HEK293 (cell line): ENCODE measurements at regions not wholly inside any gene's neighbourhood (a gene's known extent, or its start where the extent isn't known, plus 50 kb on each side); places are given as distances from the start of the nearest gene placed in this dataset.

Experiments
- CTCF ChIA-PET: fragments of 350-600 bp; formaldehyde crosslinking; extraction: SDS; loops from one replicate; lab custom pipeline; 2021; ENCODE audit warnings: antibody characterized with exemption; lab: Yijun Ruan, JAX
- POLR2A ChIA-PET: fragments of 300-600 bp; formaldehyde crosslinking; extraction: SDS; loops from one replicate; lab custom pipeline; 2020; ENCODE audit warnings: antibody characterized with exemption, inconsistent platforms; lab: Yijun Ruan, JAX
- H3K27ac ChIP-seq: fragments of 200-500 bp; sonication (Bioruptor generic); 2 replicates; pipeline ENCODE4 v1.5.1; 2014; ENCODE audit warnings: low read depth, low read length, control low read depth, inconsistent platforms; ENCODE audit errors: extremely low read depth
- H3K36me3 ChIP-seq, 2 experiments: fragments of 200-500 bp in 1 of 2; sonication (Bioruptor generic) in 1 of 2; 1 replicate in 1 of 2; 2 replicates in 1 of 2; pipeline ENCODE4 v1.5.1; 2014 to 2017; ENCODE audit warnings: inconsistent platforms in 2 of 2, low read length in 2 of 2; ENCODE audit not compliant: control insufficient read depth in 2 of 2, insufficient read depth in 1 of 2
- H3K4me1 ChIP-seq: fragments of 200-500 bp; sonication (Bioruptor generic); 2 replicates; pipeline ENCODE4 v1.5.1; 2014; ENCODE audit warnings: mild to moderate bottlenecking, low read length, inconsistent platforms; ENCODE audit not compliant: control insufficient read depth, insufficient read depth
- H3K4me3 ChIP-seq: 2 replicates; pipeline ENCODE4 v1.5.1; 2011; ENCODE audit warnings: low read depth, mild to moderate bottlenecking, control low read depth, low read length, moderate library complexity
- H3K9me3 ChIP-seq: fragments of 200-500 bp; sonication (Bioruptor generic); 2 replicates; pipeline ENCODE4 v1.5.1; 2014; ENCODE audit warnings: low read depth, low read length, inconsistent platforms; ENCODE audit not compliant: control insufficient read depth, insufficient read depth
- BCL11B ChIP-seq: fragments of 450-650 bp; formaldehyde crosslinking; IDR thresholded peaks from 2 replicates; pipeline ENCODE4 v1.5.1; 2016; ENCODE audit warnings: low read depth, missing biosample characterization, missing genetic modification characterization
- HOXA7 ChIP-seq: sonication (generic); formaldehyde crosslinking; IDR thresholded peaks from 2 replicates; pipeline ENCODE4 v1.8.1; 2022; ENCODE audit warnings: missing genetic modification reagents, borderline replicate concordance
- KLF9 ChIP-seq: fragments of 450-650 bp; formaldehyde crosslinking; IDR thresholded peaks from 2 replicates; pipeline ENCODE4 v1.5.1; 2016; ENCODE audit warnings: missing biosample characterization, missing genetic modification characterization, low read depth
- TRIM28 ChIP-seq: IDR thresholded peaks from 2 replicates; pipeline ENCODE4 v1.6.1; 2011; ENCODE audit warnings: low read length, control low read depth, borderline replicate concordance
- YY1 ChIP-seq: fragments of 450-650 bp; formaldehyde crosslinking; IDR thresholded peaks from 2 replicates; pipeline ENCODE4 v1.5.1; 2018; ENCODE audit warnings: missing biosample characterization, missing genetic modification characterization
- ZBTB17 ChIP-seq: fragments of 450-650 bp; formaldehyde crosslinking; IDR thresholded peaks from 2 replicates; pipeline ENCODE4 v1.5.1; 2016; ENCODE audit warnings: missing biosample characterization, missing genetic modification characterization
- ZNF16 ChIP-seq: fragments of 450-650 bp; formaldehyde crosslinking; IDR thresholded peaks from 2 replicates; pipeline ENCODE4 v1.5.1; 2016; ENCODE audit warnings: low read depth, missing biosample characterization, missing genetic modification characterization
- ZNF174 ChIP-seq: fragments of 450-650 bp; formaldehyde crosslinking; IDR thresholded peaks from 2 replicates; pipeline ENCODE4 v1.5.0; 2017; ENCODE audit warnings: missing biosample characterization, mild to moderate bottlenecking, missing genetic modification characterization
- ZNF292 ChIP-seq: fragments of 450-650 bp; formaldehyde crosslinking; IDR thresholded peaks from 2 replicates; pipeline ENCODE4 v1.5.1; 2016; ENCODE audit warnings: low read depth, missing biosample characterization, missing genetic modification characterization, borderline replicate concordance
- ZNF302 ChIP-seq: fragments of 450-650 bp; formaldehyde crosslinking; IDR thresholded peaks from 2 replicates; pipeline ENCODE4 v1.5.1; 2016; ENCODE audit warnings: missing biosample characterization, missing genetic modification characterization, low read depth
- ZNF311 ChIP-seq: fragments of 450-650 bp; formaldehyde crosslinking; IDR thresholded peaks from 2 replicates; pipeline ENCODE4 v1.5.1; 2017; ENCODE audit warnings: missing biosample characterization, missing genetic modification characterization, borderline replicate concordance
- ZNF335 ChIP-seq: fragments of 450-650 bp; formaldehyde crosslinking; conservative IDR thresholded peaks from 2 replicates; pipeline ENCODE4 v1.5.1; 2016; ENCODE audit warnings: missing biosample characterization, missing genetic modification characterization
- ZNF404 ChIP-seq: fragments of 450-650 bp; formaldehyde crosslinking; IDR thresholded peaks from 2 replicates; pipeline ENCODE4 v1.5.1; 2017; ENCODE audit warnings: missing biosample characterization, missing genetic modification characterization
- ZNF530 ChIP-seq: fragments of 450-650 bp; formaldehyde crosslinking; IDR thresholded peaks from 2 replicates; pipeline ENCODE4 v1.5.1; 2016; ENCODE audit warnings: low read depth, missing biosample characterization, missing genetic modification characterization
- ZNF561 ChIP-seq: fragments of 450-650 bp; IDR thresholded peaks from 2 replicates; pipeline ENCODE4 v1.5.1; 2018; ENCODE audit warnings: missing biosample characterization, missing genetic modification characterization, borderline replicate concordance
- ZNF629 ChIP-seq: fragments of 450-650 bp; formaldehyde crosslinking; IDR thresholded peaks from 2 replicates; pipeline ENCODE4 v1.5.1; 2017; ENCODE audit warnings: missing biosample characterization, missing genetic modification characterization
- ZNF707 ChIP-seq: fragments of 450-650 bp; formaldehyde crosslinking; IDR thresholded peaks from 2 replicates; pipeline ENCODE4 v1.5.1; 2016; ENCODE audit warnings: missing biosample characterization, missing genetic modification characterization
- ZNF768 ChIP-seq: fragments of 450-650 bp; formaldehyde crosslinking; IDR thresholded peaks from 2 replicates; pipeline ENCODE4 v1.5.1; 2018; ENCODE audit warnings: missing biosample characterization, mild to moderate bottlenecking, missing genetic modification characterization
- ZNF791 ChIP-seq: fragments of 450-650 bp; formaldehyde crosslinking; IDR thresholded peaks from 2 replicates; pipeline ENCODE4 v1.5.1; 2016; ENCODE audit warnings: missing biosample characterization, missing genetic modification characterization
- ZNF837 ChIP-seq: fragments of 450-650 bp; formaldehyde crosslinking; IDR thresholded peaks from 2 replicates; pipeline ENCODE4 v1.5.1; 2016; ENCODE audit warnings: missing biosample characterization, missing genetic modification characterization
- TF ChIP-seq, protein P1 (sequence below): fragments of 450-650 bp; formaldehyde crosslinking; IDR thresholded peaks from 2 replicates; pipeline ENCODE4 v1.5.1; 2016; ENCODE audit warnings: missing biosample characterization, missing genetic modification characterization
- TF ChIP-seq, protein P2 (sequence below): fragments of 450-650 bp; formaldehyde crosslinking; optimal IDR thresholded peaks from 2 replicates; pipeline ENCODE3; 2016; ENCODE audit warnings: missing biosample characterization, mild to moderate bottlenecking, missing genetic modification characterization
- TF ChIP-seq, protein P3 (sequence below): fragments of 450-650 bp; formaldehyde crosslinking; conservative IDR thresholded peaks from 2 replicates; pipeline ENCODE4 v1.5.1; 2016; ENCODE audit warnings: low read depth, missing biosample characterization, missing genetic modification characterization
- TF ChIP-seq, protein P4 (sequence below): fragments of 450-650 bp; formaldehyde crosslinking; IDR thresholded peaks from 2 replicates; pipeline ENCODE4 v1.5.1; 2016; ENCODE audit warnings: missing biosample characterization, missing genetic modification characterization, low read depth

DNA sequence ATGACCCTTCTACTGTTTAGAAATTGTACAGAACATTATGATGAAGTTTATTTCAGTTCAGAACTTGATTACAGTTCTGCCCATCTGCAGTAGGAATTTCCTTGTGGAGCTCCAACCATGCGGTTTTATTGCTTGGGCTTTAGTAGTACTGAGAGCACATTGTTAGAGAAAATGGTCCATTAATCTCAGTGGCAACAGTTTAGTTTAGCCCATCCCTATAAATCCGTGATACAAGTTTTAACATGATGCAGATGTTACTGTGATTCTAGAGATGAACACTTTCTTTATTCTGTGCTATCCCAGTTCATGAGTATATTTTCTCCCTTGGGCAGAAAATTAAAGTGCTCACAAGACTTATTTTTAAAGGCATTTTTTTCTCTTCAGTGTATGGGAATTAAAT lies 84.8 kb upstream of the FZD8 start:
- ChIA-PET CTCF (no interaction called here), POLR2A (no interaction called here)
- no peaks in the 10 kb centered on the region for H3K4me1 ChIP-seq
- no peaks in the 10 kb centered on the region for H3K36me3 ChIP-seq
- no peaks in the 10 kb centered on the region; the same call in 1 of the 2 replicates for H3K9me3 ChIP-seq
- TF ChIP-seq ZNF404 (tag by site-specific recombination) (no peak), ZNF174 (tag by site-specific recombination) (no peak), ZNF707 (tag by site-specific recombination) (no peak), ZNF292 (tag by site-specific recombination) (no peak), YY1 (tag by site-specific recombination) (no peak), ZNF791 (tag by site-specific recombination) (no peak), HOXA7 (CRISPR knock-in tag) (no peak), ZNF768 (tag by site-specific recombination) (no peak), KLF9 (tag by site-specific recombination) (no peak), ZNF561 (tag by site-specific recombination) (no peak), ZNF302 (tag by site-specific recombination) (no peak)
- TF ChIP-seq, protein P1, sequence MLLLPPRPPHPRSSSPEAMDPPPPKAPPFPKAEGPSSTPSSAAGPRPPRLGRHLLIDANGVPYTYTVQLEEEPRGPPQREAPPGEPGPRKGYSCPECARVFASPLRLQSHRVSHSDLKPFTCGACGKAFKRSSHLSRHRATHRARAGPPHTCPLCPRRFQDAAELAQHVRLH (tag by site-specific recombination) = no peak
- TF ChIP-seq, all 188 proteins: peak for 0
- H3K27ac ChIP-seq = no peak overlapping the region
- no peak overlapping the region for H3K4me3 ChIP-seq

DNA sequence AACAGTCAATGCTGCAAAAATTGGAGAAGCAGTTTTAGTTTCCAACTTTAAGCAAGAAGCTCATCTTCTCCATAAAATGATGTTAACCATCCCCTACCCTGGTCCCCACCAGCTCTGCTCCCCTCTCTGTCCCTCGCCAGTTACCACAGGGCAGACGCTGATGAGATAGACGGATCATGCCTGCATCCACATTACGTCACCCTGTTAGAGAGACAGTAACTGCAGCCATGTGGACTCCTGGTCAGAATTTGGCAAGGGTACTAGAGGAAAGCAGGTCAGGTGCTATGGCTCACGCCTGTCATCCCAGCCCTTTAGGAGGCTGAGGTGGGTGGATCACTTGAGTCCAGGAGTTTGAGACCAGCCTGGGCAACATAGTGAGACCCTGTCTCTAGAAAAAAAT lies 81.9 kb upstream of the FZD8 start:
- no peak overlapping the region for H3K4me3 ChIP-seq
- TF ChIP-seq, protein P2, sequence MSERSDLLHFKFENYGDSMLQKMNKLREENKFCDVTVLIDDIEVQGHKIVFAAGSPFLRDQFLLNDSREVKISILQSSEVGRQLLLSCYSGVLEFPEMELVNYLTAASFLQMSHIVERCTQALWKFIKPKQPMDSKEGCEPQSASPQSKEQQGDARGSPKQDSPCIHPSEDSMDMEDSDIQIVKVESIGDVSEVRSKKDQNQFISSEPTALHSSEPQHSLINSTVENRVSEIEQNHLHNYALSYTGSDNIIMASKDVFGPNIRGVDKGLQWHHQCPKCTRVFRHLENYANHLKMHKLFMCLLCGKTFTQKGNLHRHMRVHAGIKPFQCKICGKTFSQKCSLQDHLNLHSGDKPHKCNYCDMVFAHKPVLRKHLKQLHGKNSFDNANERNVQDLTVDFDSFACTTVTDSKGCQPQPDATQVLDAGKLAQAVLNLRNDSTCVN (tag by site-specific recombination) = no peak
- TF ChIP-seq ZNF837 (tag by site-specific recombination) (no peak), ZNF335 (tag by site-specific recombination) (no peak)
- TF ChIP-seq, all 188 proteins: peak for 0
- POLR2A ChIA-PET = no interaction called here
- H3K4me1 ChIP-seq = no peaks in the 10 kb centered on the region
- no peak overlapping the region for H3K27ac ChIP-seq
- no peaks in the 10 kb centered on the region for H3K9me3 ChIP-seq
- H3K36me3 ChIP-seq = no peaks in the 10 kb centered on the region
- CTCF ChIA-PET = no interaction called here

DNA sequence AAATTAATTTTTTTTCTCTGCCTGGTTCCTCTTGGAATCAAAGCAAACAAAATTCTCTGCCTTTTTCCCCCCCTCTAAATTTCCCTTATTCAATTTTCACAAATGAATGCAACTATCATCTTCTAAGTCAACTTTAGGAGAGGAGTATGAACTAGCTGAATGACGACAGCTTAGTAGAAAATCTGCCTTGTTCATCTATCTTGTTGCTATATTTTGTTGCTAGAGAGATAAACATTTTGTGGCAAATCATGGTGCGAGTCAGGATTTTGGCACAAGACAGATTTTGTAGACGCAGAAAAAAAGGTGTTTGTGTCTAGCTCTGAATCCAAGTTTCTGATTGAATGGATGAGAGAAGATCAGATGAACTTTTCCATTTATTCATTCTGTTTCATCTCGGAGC lies 81.0 kb upstream of the FZD8 start:
- H3K9me3 ChIP-seq = no peaks in the 10 kb centered on the region
- POLR2A ChIA-PET = interaction anchor here (0.6 kb wide), 1 partner anchor 8 kb away, joined by 3 read pairs; no protein-coding TSS in a partner anchor
- H3K27ac ChIP-seq = no peak overlapping the region
- H3K4me1 ChIP-seq = no peaks in the 10 kb centered on the region
- no peaks in the 10 kb centered on the region for H3K36me3 ChIP-seq
- TF ChIP-seq HOXA7 (CRISPR knock-in tag) (no peak), ZNF16 (tag by site-specific recombination) (no peak), ZNF404 (tag by site-specific recombination) (no peak), ZNF629 (tag by site-specific recombination) (no peak), ZNF311 (tag by site-specific recombination) (no peak), TRIM28 (no peak), BCL11B (tag by site-specific recombination) (no peak), ZBTB17 (tag by site-specific recombination) (no peak), ZNF791 (tag by site-specific recombination) (no peak), ZNF292 (tag by site-specific recombination) (no peak), ZNF530 (tag by site-specific recombination) (no peak)
- TF ChIP-seq, protein P3, sequence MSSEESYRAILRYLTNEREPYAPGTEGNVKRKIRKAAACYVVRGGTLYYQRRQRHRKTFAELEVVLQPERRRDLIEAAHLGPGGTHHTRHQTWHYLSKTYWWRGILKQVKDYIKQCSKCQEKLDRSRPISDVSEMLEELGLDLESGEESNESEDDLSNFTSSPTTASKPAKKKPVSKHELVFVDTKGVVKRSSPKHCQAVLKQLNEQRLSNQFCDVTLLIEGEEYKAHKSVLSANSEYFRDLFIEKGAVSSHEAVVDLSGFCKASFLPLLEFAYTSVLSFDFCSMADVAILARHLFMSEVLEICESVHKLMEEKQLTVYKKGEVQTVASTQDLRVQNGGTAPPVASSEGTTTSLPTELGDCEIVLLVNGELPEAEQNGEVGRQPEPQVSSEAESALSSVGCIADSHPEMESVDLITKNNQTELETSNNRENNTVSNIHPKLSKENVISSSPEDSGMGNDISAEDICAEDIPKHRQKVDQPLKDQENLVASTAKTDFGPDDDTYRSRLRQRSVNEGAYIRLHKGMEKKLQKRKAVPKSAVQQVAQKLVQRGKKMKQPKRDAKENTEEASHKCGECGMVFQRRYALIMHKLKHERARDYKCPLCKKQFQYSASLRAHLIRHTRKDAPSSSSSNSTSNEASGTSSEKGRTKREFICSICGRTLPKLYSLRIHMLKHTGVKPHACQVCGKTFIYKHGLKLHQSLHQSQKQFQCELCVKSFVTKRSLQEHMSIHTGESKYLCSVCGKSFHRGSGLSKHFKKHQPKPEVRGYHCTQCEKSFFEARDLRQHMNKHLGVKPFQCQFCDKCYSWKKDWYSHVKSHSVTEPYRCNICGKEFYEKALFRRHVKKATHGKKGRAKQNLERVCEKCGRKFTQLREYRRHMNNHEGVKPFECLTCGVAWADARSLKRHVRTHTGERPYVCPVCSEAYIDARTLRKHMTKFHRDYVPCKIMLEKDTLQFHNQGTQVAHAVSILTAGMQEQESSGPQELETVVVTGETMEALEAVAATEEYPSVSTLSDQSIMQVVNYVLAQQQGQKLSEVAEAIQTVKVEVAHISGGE (tag by site-specific recombination) = no peak
- TF ChIP-seq, protein P4, sequence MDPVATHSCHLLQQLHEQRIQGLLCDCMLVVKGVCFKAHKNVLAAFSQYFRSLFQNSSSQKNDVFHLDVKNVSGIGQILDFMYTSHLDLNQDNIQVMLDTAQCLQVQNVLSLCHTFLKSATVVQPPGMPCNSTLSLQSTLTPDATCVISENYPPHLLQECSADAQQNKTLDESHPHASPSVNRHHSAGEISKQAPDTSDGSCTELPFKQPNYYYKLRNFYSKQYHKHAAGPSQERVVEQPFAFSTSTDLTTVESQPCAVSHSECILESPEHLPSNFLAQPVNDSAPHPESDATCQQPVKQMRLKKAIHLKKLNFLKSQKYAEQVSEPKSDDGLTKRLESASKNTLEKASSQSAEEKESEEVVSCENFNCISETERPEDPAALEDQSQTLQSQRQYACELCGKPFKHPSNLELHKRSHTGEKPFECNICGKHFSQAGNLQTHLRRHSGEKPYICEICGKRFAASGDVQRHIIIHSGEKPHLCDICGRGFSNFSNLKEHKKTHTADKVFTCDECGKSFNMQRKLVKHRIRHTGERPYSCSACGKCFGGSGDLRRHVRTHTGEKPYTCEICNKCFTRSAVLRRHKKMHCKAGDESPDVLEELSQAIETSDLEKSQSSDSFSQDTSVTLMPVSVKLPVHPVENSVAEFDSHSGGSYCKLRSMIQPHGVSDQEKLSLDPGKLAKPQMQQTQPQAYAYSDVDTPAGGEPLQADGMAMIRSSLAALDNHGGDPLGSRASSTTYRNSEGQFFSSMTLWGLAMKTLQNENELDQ (tag by site-specific recombination) = no peak
- CTCF ChIA-PET = no interaction called here
- H3K4me3 ChIP-seq = no peak overlapping the region
